SK-N-SH (cell line): ENCODE measurements at regions not wholly inside any gene's neighbourhood (a gene's known extent, or its start where the extent isn't known, plus 50 kb on each side); places are given as distances from the start of the nearest gene placed in this dataset.

Experiments
- EP300 ChIP-seq, 2 experiments: IDR thresholded peaks; 2 replicates each; pipeline versions ENCODE4 v1.4.0 to v1.6.1; 2012; ENCODE audit warnings: borderline replicate concordance in 1 of 2, low read depth in 1 of 2, low read length in 1 of 2
- GATA2 ChIP-seq: sonication (generic); formaldehyde crosslinking; IDR thresholded peaks from 2 replicates; pipeline ENCODE4 v1.5.0; 2020; ENCODE audit warnings: mild to moderate bottlenecking, missing genetic modification reagents
- JUND ChIP-seq: IDR thresholded peaks from 2 replicates; pipeline ENCODE4 v1.4.0; 2012
- SIN3A ChIP-seq: IDR thresholded peaks from 2 replicates; pipeline ENCODE4 v1.6.1; 2012; ENCODE audit warnings: low read depth, mild to moderate bottlenecking, low read length, moderate library complexity, borderline replicate concordance
- SMC3 ChIP-seq: IDR thresholded peaks from 2 replicates; pipeline ENCODE4 v1.6.1; 2012; ENCODE audit warnings: low read depth, low read length, improper control_type of control experiment
- YY1 ChIP-seq: IDR thresholded peaks from 2 replicates; pipeline ENCODE4 v1.4.0; 2012; ENCODE audit warnings: low read depth, mild to moderate bottlenecking
- TF ChIP-seq, protein P1 (sequence below): fragments of 200-600 bp; sonication (generic); IDR thresholded peaks from 2 replicates; pipeline ENCODE4 v1.6.1; 2017; ENCODE audit warnings: antibody characterized with exemption, mild to moderate bottlenecking, moderate library complexity
- TF ChIP-seq, protein P2 (sequence below): fragments of 150-350 bp; IDR thresholded peaks from 2 replicates; pipeline ENCODE4 v1.6.1; 2016; ENCODE audit warnings: mild to moderate bottlenecking, low read depth, low read length

DNA sequence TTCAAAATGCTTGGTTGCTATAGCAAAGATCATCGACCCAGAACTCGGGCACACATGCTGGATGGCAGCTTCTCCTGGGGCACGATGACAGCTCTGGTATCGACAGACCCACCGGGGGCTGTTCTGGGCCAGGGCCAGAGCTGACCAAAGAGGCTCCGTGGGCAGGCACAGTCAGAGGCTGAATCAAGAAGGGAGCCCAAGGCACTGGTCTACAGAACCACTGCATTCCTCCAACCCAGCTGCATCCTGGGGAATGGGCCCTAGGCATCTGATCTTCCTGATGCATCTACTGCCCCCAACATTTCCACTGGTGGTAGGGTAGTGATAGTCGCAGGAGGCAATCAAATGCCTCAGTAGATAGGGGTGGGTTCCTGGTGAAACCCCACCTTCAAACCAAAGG is 470.3 kb downstream of the TBC1D22A start:
- no peak for TF ChIP-seq YY1
- TF ChIP-seq, protein P1, sequence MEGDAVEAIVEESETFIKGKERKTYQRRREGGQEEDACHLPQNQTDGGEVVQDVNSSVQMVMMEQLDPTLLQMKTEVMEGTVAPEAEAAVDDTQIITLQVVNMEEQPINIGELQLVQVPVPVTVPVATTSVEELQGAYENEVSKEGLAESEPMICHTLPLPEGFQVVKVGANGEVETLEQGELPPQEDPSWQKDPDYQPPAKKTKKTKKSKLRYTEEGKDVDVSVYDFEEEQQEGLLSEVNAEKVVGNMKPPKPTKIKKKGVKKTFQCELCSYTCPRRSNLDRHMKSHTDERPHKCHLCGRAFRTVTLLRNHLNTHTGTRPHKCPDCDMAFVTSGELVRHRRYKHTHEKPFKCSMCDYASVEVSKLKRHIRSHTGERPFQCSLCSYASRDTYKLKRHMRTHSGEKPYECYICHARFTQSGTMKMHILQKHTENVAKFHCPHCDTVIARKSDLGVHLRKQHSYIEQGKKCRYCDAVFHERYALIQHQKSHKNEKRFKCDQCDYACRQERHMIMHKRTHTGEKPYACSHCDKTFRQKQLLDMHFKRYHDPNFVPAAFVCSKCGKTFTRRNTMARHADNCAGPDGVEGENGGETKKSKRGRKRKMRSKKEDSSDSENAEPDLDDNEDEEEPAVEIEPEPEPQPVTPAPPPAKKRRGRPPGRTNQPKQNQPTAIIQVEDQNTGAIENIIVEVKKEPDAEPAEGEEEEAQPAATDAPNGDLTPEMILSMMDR = no peak
- TF ChIP-seq GATA2 = no peak
- TF ChIP-seq, protein P2, sequence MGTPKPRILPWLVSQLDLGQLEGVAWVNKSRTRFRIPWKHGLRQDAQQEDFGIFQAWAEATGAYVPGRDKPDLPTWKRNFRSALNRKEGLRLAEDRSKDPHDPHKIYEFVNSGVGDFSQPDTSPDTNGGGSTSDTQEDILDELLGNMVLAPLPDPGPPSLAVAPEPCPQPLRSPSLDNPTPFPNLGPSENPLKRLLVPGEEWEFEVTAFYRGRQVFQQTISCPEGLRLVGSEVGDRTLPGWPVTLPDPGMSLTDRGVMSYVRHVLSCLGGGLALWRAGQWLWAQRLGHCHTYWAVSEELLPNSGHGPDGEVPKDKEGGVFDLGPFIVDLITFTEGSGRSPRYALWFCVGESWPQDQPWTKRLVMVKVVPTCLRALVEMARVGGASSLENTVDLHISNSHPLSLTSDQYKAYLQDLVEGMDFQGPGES = no peak
- TF ChIP-seq JUND = no peak
- no peak for TF ChIP-seq EP300 (IDR thresholded peaks at IDR 0.05; ENCODE audit: borderline replicate concordance in 1 of 2, low read depth in 1 of 2, low read length in 1 of 2)
- TF ChIP-seq SIN3A = no peak
- no peak for TF ChIP-seq SMC3
